K562 (cell line): ENCODE measurements at regions not wholly inside any gene's neighbourhood (a gene's known extent, or its start where the extent isn't known, plus 50 kb on each side); places are given as distances from the start of the nearest gene placed in this dataset.

Source experiments
- ATAC-seq: fragments of 200-7000 bp; cut with Tn5 transposase; 3 replicates; pipeline ENCODE4 v1.9.1; 2020; ENCODE audit warnings: moderate library complexity
- BruUV-seq: library from RNA; stranded (reverse); fragments of 400-500 nt; replicated peaks from 2 replicates; lab custom pipeline; 2021; lab: Mats Ljungman, UMichigan
- CTCF ChIA-PET: fragments of 300-600 bp; formaldehyde crosslinking; extraction: SDS; loops from one replicate; lab custom pipeline; 2021; ENCODE audit warnings: low intra/inter-chr PET ratio; lab: Yijun Ruan, JAX
- POLR2A ChIA-PET: fragments of 300-600, 350-650 bp; sonication (Branson Sonifier 250); formaldehyde crosslinking; extraction: SDS; loops from one replicate; lab custom pipeline; 2021; ENCODE audit warnings: antibody characterized with exemption, inconsistent platforms; lab: Yijun Ruan, JAX
- DNase-seq, 4 experiments: peaks; one replicate each; pipeline versions ENCODE4 v3.0.0 to v3.0.0-alpha.2; 2011 to 2018; ENCODE audit warnings: low spot score in 3 of 4, mixed read lengths in 3 of 4; ENCODE audit errors: extremely low read depth in 1 of 4
- FAIRE-seq: peaks from 2 replicates; lab custom pipeline; 2011; peaks lifted over from hg19 to GRCh38; lab: Jason Lieb, UNC
- H2AFZ ChIP-seq: 2 replicates; pipeline ENCODE4 v1.6.0; 2011; ENCODE audit warnings: low read depth, low read length, control low read depth, inconsistent platforms
- H3K27ac ChIP-seq: fragments of 200-600 bp; 3 replicates; pipeline ENCODE4 v1.8.0; 2011; ENCODE audit warnings: low read depth, mild to moderate bottlenecking, control low read depth, inconsistent platforms, low read length, moderate library complexity, mixed read lengths; ENCODE audit errors: extremely low read depth
- H3K27me3 ChIP-seq, 2 experiments: fragments of 300-600 bp in 1 of 2; 2 replicates in 1 of 2; 3 replicates in 1 of 2; pipeline versions ENCODE4 v1.6.0 to v1.8.0; 2011; ENCODE audit warnings: inconsistent platforms in 2 of 2, low read length in 2 of 2, mild to moderate bottlenecking in 1 of 2, mixed read lengths in 1 of 2, moderate library complexity in 1 of 2; ENCODE audit not compliant: control insufficient read depth in 2 of 2, insufficient read depth in 2 of 2
- H3K36me3 ChIP-seq: fragments of 300-600 bp; 3 replicates; pipeline ENCODE4 v1.8.0; 2011; ENCODE audit warnings: mild to moderate bottlenecking, low read length, inconsistent platforms; ENCODE audit not compliant: control insufficient read depth, insufficient read depth
- H3K4me1 ChIP-seq, 2 experiments: fragments of 200-600 bp in 1 of 2; replicated peaks in 1 of 2; 2 replicates in 1 of 2; 3 replicates in 1 of 2; pipeline versions ENCODE4 v1.5.1 to v1.8.0; 2011; ENCODE audit warnings: inconsistent platforms in 2 of 2, low read length in 2 of 2, mild to moderate bottlenecking in 1 of 2, mixed read lengths in 1 of 2, moderate library complexity in 1 of 2; ENCODE audit not compliant: control insufficient read depth in 2 of 2, insufficient read depth in 2 of 2
- H3K4me2 ChIP-seq: 2 replicates; pipeline ENCODE4 v1.6.1; 2011; ENCODE audit warnings: low read length, control low read depth, inconsistent platforms, mixed read lengths; ENCODE audit not compliant: insufficient read depth
- H3K4me3 ChIP-seq: fragments of 200-600 bp; sonication (generic), shearing (Covaris generic); 2 replicates; pipeline ENCODE4 v1.5.1; 2016; ENCODE audit warnings: control low read depth, inconsistent platforms
- H3K79me2 ChIP-seq: fragments of 200-600 bp; 3 replicates; pipeline ENCODE4 v1.8.0; 2011; ENCODE audit warnings: low read length, inconsistent platforms; ENCODE audit not compliant: control insufficient read depth, insufficient read depth
- H3K9ac ChIP-seq, 2 experiments: 2 replicates each; pipeline versions ENCODE4 v1.6.0 to v1.6.1; 2011; ENCODE audit warnings: low read depth in 2 of 2, low read length in 2 of 2, control low read depth in 1 of 2, inconsistent platforms in 1 of 2, mild to moderate bottlenecking in 1 of 2, mixed read lengths in 1 of 2; ENCODE audit not compliant: insufficient read depth in 1 of 2
- H3K9me1 ChIP-seq: one replicate; pipeline ENCODE4 v1.6.0; 2011; ENCODE audit warnings: inconsistent platforms, mild to moderate bottlenecking, low read length, moderate library complexity; ENCODE audit not compliant: control insufficient read depth, insufficient read depth
- H3K9me3 ChIP-seq: replicated peaks from 2 replicates; pipeline ENCODE4 v1.5.1; 2011; ENCODE audit warnings: low read depth, low read length, inconsistent platforms; ENCODE audit not compliant: control insufficient read depth, insufficient read depth
- H4K20me1 ChIP-seq: replicated peaks from 2 replicates; pipeline ENCODE4 v1.6.1; 2011; ENCODE audit warnings: low read length, inconsistent platforms, mixed read lengths; ENCODE audit not compliant: control insufficient read depth, insufficient read depth
- ATF3 ChIP-seq, 2 experiments: fragments of 450-650 bp in 1 of 2; sonication (generic) in 1 of 2; formaldehyde crosslinking in 1 of 2; IDR thresholded peaks in 1 of 2; conservative IDR thresholded peaks in 1 of 2; 2 replicates each; pipeline versions ENCODE4 v1.6.1 to v1.8.1; 2016 to 2023; ENCODE audit warnings: mild to moderate bottlenecking in 2 of 2, moderate library complexity in 2 of 2, inconsistent platforms in 1 of 2, missing genetic modification reagents in 1 of 2
- CEBPB ChIP-seq: fragments of 450-650 bp; IDR thresholded peaks from 2 replicates; pipeline ENCODE4 v1.6.1; 2016; ENCODE audit warnings: missing genetic modification characterization, missing compliant biosample characterization
- CEBPG ChIP-seq, 3 experiments: fragments of 200-800 bp in 1 of 3; sonication (Bioruptor generic) in 1 of 3; sonication (generic) in 1 of 3; formaldehyde crosslinking in 1 of 3; IDR thresholded peaks in 2 of 3; conservative IDR thresholded peaks in 1 of 3; 2 replicates each; pipeline versions ENCODE4 v1.6.1 to v1.8.0; 2016 to 2022; ENCODE audit warnings: missing compliant biosample characterization in 2 of 3, missing genetic modification characterization in 2 of 3, mild to moderate bottlenecking in 1 of 3, missing genetic modification reagents in 1 of 3
- ELF2 ChIP-seq: fragments of 250-450 bp; sonication (Bioruptor Pico); IDR thresholded peaks from 2 replicates; pipeline ENCODE4 v1.5.0; 2021; ENCODE audit warnings: mild to moderate bottlenecking
- EP300 ChIP-seq: IDR thresholded peaks from 2 replicates; pipeline ENCODE4 v1.6.1; 2012; ENCODE audit warnings: low read length, improper control_type of control experiment
- GTF2F1 ChIP-seq: IDR thresholded peaks from 2 replicates; pipeline ENCODE4 v1.6.1; 2011; ENCODE audit warnings: low read depth, low read length, improper control_type of control experiment
- HMBOX1 ChIP-seq: sonication (generic); IDR thresholded peaks from 2 replicates; pipeline ENCODE4 v1.6.1; 2016
- L3MBTL2 ChIP-seq: fragments of 450-650 bp; IDR thresholded peaks from 2 replicates; pipeline ENCODE4 v1.6.1; 2016; ENCODE audit warnings: mild to moderate bottlenecking, moderate library complexity
- MCM2 ChIP-seq: fragments of 450-650 bp; IDR thresholded peaks from 2 replicates; pipeline ENCODE4 v1.6.1; 2017; ENCODE audit warnings: low read depth, mild to moderate bottlenecking
- NR1H2 ChIP-seq: sonication (generic); formaldehyde crosslinking; IDR thresholded peaks from 2 replicates; pipeline ENCODE4 v1.4.0; 2020; ENCODE audit warnings: mild to moderate bottlenecking, missing genetic modification reagents
- PKNOX1 ChIP-seq: fragments of 450-650 bp; IDR thresholded peaks from 2 replicates; pipeline ENCODE4 v1.6.1; 2016
- RBM14 ChIP-seq: fragments of 200-400 bp; formaldehyde crosslinking; IDR thresholded peaks from 2 replicates; pipeline ENCODE4 v1.6.1; 2018; ENCODE audit warnings: low read depth, mild to moderate bottlenecking, low read length, moderate library complexity, borderline replicate concordance; ENCODE audit not compliant: insufficient read depth
- SRSF3 ChIP-seq: fragments of 200-400 bp; formaldehyde crosslinking; IDR thresholded peaks from 2 replicates; pipeline ENCODE4 v1.6.1; 2016; ENCODE audit warnings: mild to moderate bottlenecking, low read length, moderate library complexity; ENCODE audit not compliant: insufficient read depth
- ZBED1 ChIP-seq: IDR thresholded peaks from 2 replicates; pipeline ENCODE4 v1.6.1; 2014
- ZFX ChIP-seq: sonication (generic); formaldehyde crosslinking; IDR thresholded peaks from 2 replicates; pipeline ENCODE4 v1.8.0; 2022; ENCODE audit warnings: mild to moderate bottlenecking, missing genetic modification reagents, moderate library complexity
- WGBS: fragments of 100-300 bp; shearing (Covaris generic); methylation state at CpG from one replicate; pipeline ENCODE4 v1.1.6; 2016; ENCODE audit warnings: low coverage, mixed read lengths; ENCODE audit not compliant: insufficient coverage; ENCODE audit errors: missing lambda C conversion rate; 5-methylcytosine and 5-hydroxymethylcytosine counted together
- in situ Hi-C: fragments of 300-500 bp; cut with MboI; formaldehyde crosslinking; loops from 4 replicates; pipeline ENCODE4 v1.15.0; 2018; ENCODE audit warnings: inconsistent platforms, mixed read lengths
- intact Hi-C: fragments of 100-400 bp; cut with micrococcal nuclease; formaldehyde crosslinking; loops from 2 replicates; pipeline ENCODE4 v1.14.2; 2022

GRCh38 chr3:71927505-71928066, 142.6 kb upstream of the PROK2 start:
- Histone ChIP-seq H3K4me3 (no peak overlapping the region), H4K20me1 (no peaks in the 10 kb centered on the region), H3K36me3 (no peaks in the 10 kb centered on the region), H3K9me3 (no peaks in the 10 kb centered on the region), H3K9ac (no peak overlapping the region), H3K4me2 (no peak overlapping the region), H3K79me2 (no peaks in the 10 kb centered on the region), H3K4me1 (peaks cover 4 to 28% of the 10 kb centered on the region in 2 experiments), H3K9me1 (no peaks in the 10 kb centered on the region), H3K27ac (no peak overlapping the region), H3K27me3 (peaks cover 0 to 18% of the 10 kb centered on the region in 2 experiments; a peak in 2 of 5 replicates), H2AFZ (no peak overlapping the region)
- intact Hi-C loops: no loop called here
- BruUV-seq: no TSS peak
- in situ Hi-C loops: no loop called here
- CTCF ChIA-PET: no interaction called here
- POLR2A ChIA-PET: no interaction called here
- FAIRE-seq (no peak), ATAC-seq (peak; percentile 55), DNase-seq (no peak)
- 18% methylated on average over 8 of the region's 8 CpGs for WGBS
- no peak for TF ChIP-seq L3MBTL2
- TF ChIP-seq PKNOX1: peak; percentile 72
- no peak for TF ChIP-seq ELF2 (CRISPR knock-in tag)
- no peak for TF ChIP-seq RBM14
- TF ChIP-seq SRSF3: no peak
- no peak for TF ChIP-seq GTF2F1
- TF ChIP-seq HMBOX1: peak; percentile 56
- TF ChIP-seq ZBED1: no peak
- no peak for TF ChIP-seq MCM2
- peak; percentile 59 for TF ChIP-seq CEBPG (CRISPR knock-in tag; IDR thresholded peaks at IDR 0.05)
- peak; percentile 76 to 77 for TF ChIP-seq CEBPG (tag; conservative IDR thresholded peaks at IDR 0.05 in 1 of 2, IDR thresholded peaks at IDR 0.05 in 1 of 2)
- 0 out of 2 replicates have a peak, but pooled peaks have one; percentile 11 for TF ChIP-seq ZFX
- peak; percentile 67 for TF ChIP-seq EP300
- TF ChIP-seq ATF3 (IDR thresholded peaks at IDR 0.05): peak; percentile 65; the same call in 1 of the 2 replicates
- TF ChIP-seq ATF3 (CRISPR knock-in tag; conservative IDR thresholded peaks at IDR 0.05): no peak
- TF ChIP-seq CEBPB (tag): peak; percentile 57
- no peak for TF ChIP-seq NR1H2 (CRISPR knock-in tag)
